Panc1 (cell line): ENCODE measurements at regions not wholly inside any gene's neighbourhood (a gene's known extent, or its start where the extent isn't known, plus 50 kb on each side); places are given as distances from the start of the nearest gene placed in this dataset.

Experiments used
- ATAC-seq: fragments of 200-7000 bp; cut with Tn5 transposase; 2 replicates; pipeline ENCODE4 v1.9.1; 2020; ENCODE audit warnings: mild to moderate bottlenecking, moderate library complexity
- BruUV-seq: library from RNA; stranded (reverse); fragments of 400-500 nt; replicated peaks from 2 replicates; lab custom pipeline; 2021; lab: Mats Ljungman, UMichigan
- CTCF ChIA-PET: fragments of 300-600 bp; sonication (Branson Sonifier 250); formaldehyde crosslinking; loops from one replicate; lab custom pipeline; 2022; ENCODE audit warnings: antibody characterized with exemption; lab: Charles Lee
- POLR2A ChIA-PET: fragments of 300-600 bp; sonication (Branson Sonifier 250); formaldehyde crosslinking; loops from one replicate; lab custom pipeline; 2022; ENCODE audit warnings: antibody characterized with exemption; lab: Charles Lee
- DNase-seq: peaks from one replicate; pipeline ENCODE4 v3.0.0-alpha.2; 2010; ENCODE audit warnings: low read depth, low spot score
- H3K27ac ChIP-seq: 2 replicates; pipeline ENCODE4 v1.5.1; 2011; ENCODE audit warnings: mild to moderate bottlenecking, low read length, inconsistent platforms
- H3K27me3 ChIP-seq: fragments of 200-500 bp; sonication (Bioruptor generic); 2 replicates; pipeline ENCODE4 v1.6.0; 2014; ENCODE audit warnings: low read length, inconsistent platforms; ENCODE audit not compliant: control insufficient read depth, insufficient read depth
- H3K36me3 ChIP-seq: fragments of 200-500 bp; sonication (Bioruptor generic); 2 replicates; pipeline ENCODE4 v1.5.1; 2014; ENCODE audit warnings: inconsistent platforms, mild to moderate bottlenecking, low read length, moderate library complexity; ENCODE audit not compliant: control insufficient read depth, insufficient read depth
- H3K4me1 ChIP-seq: 2 replicates; pipeline ENCODE4 v1.5.1; 2011; ENCODE audit warnings: inconsistent platforms, mild to moderate bottlenecking, low read length, moderate library complexity; ENCODE audit not compliant: control insufficient read depth, insufficient read depth
- H3K4me3 ChIP-seq, 2 experiments: 2 replicates each; pipeline ENCODE4 v1.5.1; 2011 to 2012; ENCODE audit warnings: low read depth in 2 of 2, low read length in 2 of 2, mild to moderate bottlenecking in 2 of 2, inconsistent platforms in 1 of 2, moderate library complexity in 1 of 2
- H3K9me3 ChIP-seq: fragments of 200-500 bp; sonication (Bioruptor generic); 2 replicates; pipeline ENCODE4 v1.5.1; 2014; ENCODE audit warnings: low read depth, mild to moderate bottlenecking, inconsistent platforms, low read length, moderate library complexity; ENCODE audit not compliant: control insufficient read depth, insufficient read depth
- POLR2AphosphoS5 ChIP-seq: IDR thresholded peaks from 2 replicates; pipeline ENCODE4 v1.6.1; 2012; ENCODE audit warnings: mild to moderate bottlenecking, low read depth, low read length, moderate library complexity
- SIN3A ChIP-seq: IDR thresholded peaks from 2 replicates; pipeline ENCODE4 v1.6.1; 2012; ENCODE audit warnings: low read depth, mild to moderate bottlenecking, low read length, moderate library complexity, borderline replicate concordance; ENCODE audit not compliant: insufficient read depth
- TCF7L2 ChIP-seq: IDR thresholded peaks from 2 replicates; pipeline ENCODE4 v1.6.1; 2011; ENCODE audit warnings: mild to moderate bottlenecking, low read depth, low read length, inconsistent platforms
- in situ Hi-C: cut with HindIII; loops from 2 replicates; pipeline ENCODE4 v1.10.0; 2016; ENCODE audit warnings: low sequenced_read_pairs, low pct_unique_long_range_greater_than_20kb
- intact Hi-C: fragments of 100-400 bp; cut with micrococcal nuclease; formaldehyde crosslinking; loops from one replicate; pipeline ENCODE4 v1.10.0; 2022; ENCODE audit not compliant: unreplicated experiment
- TF ChIP-seq, protein P1 (sequence below), 2 experiments: IDR thresholded peaks; 2 replicates each; pipeline ENCODE4 v1.6.1; 2011 to 2012; ENCODE audit warnings: low read depth in 2 of 2, control low read depth in 1 of 2, low read length in 1 of 2, mild to moderate bottlenecking in 1 of 2, moderate library complexity in 1 of 2; ENCODE audit not compliant: insufficient read depth in 1 of 2
- TF ChIP-seq, protein P2 (sequence below): fragments of 450-650 bp; IDR thresholded peaks from 2 replicates; pipeline ENCODE4 v1.5.1; 2017; ENCODE audit warnings: mild to moderate bottlenecking

DNA sequence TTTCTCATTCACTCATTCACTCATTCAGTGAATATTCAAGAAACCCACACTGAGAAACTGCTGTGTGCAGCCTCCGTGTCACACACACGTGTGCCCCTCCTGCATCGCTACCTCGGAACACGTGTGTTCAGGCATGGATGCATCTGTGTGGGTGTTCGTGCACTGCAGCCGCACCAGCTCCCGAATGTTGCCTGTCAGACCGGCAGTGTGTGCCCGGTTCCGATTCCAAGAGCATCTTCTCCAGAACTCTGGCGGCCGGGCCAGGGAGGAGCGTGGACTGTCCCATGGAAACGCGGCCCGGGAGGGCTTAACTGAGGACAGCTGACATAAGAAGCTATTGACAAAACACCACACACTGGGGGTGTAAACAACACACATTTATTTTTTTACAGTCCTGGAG is 216.0 kb downstream of the DLL1 start:
- Histone ChIP-seq H3K27me3 (peaks cover 12% of the 10 kb centered on the region; the same call in 1 of the 2 replicates), H3K36me3 (no peaks in the 10 kb centered on the region), H3K9me3 (no peaks in the 10 kb centered on the region), H3K4me3 (no peak overlapping the region), H3K27ac (no peak overlapping the region), H3K4me1 (no peaks in the 10 kb centered on the region)
- DNase-seq (no peak), ATAC-seq (no peak)
- CTCF ChIA-PET: no interaction called here
- POLR2A ChIA-PET: no interaction called here
- TF ChIP-seq, protein P1, sequence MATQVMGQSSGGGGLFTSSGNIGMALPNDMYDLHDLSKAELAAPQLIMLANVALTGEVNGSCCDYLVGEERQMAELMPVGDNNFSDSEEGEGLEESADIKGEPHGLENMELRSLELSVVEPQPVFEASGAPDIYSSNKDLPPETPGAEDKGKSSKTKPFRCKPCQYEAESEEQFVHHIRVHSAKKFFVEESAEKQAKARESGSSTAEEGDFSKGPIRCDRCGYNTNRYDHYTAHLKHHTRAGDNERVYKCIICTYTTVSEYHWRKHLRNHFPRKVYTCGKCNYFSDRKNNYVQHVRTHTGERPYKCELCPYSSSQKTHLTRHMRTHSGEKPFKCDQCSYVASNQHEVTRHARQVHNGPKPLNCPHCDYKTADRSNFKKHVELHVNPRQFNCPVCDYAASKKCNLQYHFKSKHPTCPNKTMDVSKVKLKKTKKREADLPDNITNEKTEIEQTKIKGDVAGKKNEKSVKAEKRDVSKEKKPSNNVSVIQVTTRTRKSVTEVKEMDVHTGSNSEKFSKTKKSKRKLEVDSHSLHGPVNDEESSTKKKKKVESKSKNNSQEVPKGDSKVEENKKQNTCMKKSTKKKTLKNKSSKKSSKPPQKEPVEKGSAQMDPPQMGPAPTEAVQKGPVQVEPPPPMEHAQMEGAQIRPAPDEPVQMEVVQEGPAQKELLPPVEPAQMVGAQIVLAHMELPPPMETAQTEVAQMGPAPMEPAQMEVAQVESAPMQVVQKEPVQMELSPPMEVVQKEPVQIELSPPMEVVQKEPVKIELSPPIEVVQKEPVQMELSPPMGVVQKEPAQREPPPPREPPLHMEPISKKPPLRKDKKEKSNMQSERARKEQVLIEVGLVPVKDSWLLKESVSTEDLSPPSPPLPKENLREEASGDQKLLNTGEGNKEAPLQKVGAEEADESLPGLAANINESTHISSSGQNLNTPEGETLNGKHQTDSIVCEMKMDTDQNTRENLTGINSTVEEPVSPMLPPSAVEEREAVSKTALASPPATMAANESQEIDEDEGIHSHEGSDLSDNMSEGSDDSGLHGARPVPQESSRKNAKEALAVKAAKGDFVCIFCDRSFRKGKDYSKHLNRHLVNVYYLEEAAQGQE (IDR thresholded peaks at IDR 0.05; ENCODE audit: insufficient read depth in 1 of 2, low read depth in 2 of 2, low read length in 1 of 2): no peak
- TF ChIP-seq, protein P2, sequence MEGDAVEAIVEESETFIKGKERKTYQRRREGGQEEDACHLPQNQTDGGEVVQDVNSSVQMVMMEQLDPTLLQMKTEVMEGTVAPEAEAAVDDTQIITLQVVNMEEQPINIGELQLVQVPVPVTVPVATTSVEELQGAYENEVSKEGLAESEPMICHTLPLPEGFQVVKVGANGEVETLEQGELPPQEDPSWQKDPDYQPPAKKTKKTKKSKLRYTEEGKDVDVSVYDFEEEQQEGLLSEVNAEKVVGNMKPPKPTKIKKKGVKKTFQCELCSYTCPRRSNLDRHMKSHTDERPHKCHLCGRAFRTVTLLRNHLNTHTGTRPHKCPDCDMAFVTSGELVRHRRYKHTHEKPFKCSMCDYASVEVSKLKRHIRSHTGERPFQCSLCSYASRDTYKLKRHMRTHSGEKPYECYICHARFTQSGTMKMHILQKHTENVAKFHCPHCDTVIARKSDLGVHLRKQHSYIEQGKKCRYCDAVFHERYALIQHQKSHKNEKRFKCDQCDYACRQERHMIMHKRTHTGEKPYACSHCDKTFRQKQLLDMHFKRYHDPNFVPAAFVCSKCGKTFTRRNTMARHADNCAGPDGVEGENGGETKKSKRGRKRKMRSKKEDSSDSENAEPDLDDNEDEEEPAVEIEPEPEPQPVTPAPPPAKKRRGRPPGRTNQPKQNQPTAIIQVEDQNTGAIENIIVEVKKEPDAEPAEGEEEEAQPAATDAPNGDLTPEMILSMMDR: no peak
- intact Hi-C loops: no loop called here
- no TSS peak for BruUV-seq
- in situ Hi-C loops: no loop called here

DNA sequence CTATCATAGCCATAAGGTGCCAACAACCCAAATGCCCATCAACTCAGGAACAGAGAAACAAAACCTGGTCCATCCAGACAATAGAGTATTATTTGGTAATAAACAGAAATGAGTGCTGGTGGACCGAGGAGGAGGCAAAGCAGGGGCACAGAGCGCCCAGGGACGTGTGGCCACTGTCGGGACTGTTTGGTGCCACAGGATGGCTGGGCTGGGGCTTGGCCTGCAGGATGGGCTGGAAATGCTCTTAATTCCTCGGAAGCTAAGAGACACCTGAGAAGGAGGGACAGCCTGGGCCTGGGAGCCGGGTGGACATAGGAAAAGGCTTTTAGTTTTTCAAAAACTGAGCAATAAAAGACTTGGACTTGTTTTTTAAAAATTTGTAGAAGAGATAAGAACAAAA is 216.4 kb downstream of the DLL1 start:
- in situ Hi-C loops (no loop called here), intact Hi-C loops (no loop called here)
- ChIA-PET CTCF (no interaction called here), POLR2A (no interaction called here)
- H3K27ac ChIP-seq: no peak overlapping the region
- BruUV-seq: no TSS peak
- H3K4me3 ChIP-seq: no peak overlapping the region
- no peaks in the 10 kb centered on the region for H3K4me1 ChIP-seq
- H3K36me3 ChIP-seq: no peaks in the 10 kb centered on the region
- peaks cover 17% of the 10 kb centered on the region; the same call in 1 of the 2 replicates for H3K27me3 ChIP-seq
- TF ChIP-seq SIN3A (no peak), POLR2AphosphoS5 (no peak), TCF7L2 (no peak)
- TF ChIP-seq, protein P1 (IDR thresholded peaks at IDR 0.05; ENCODE audit: insufficient read depth in 1 of 2, low read depth in 2 of 2, low read length in 1 of 2): no peak
- TF ChIP-seq, protein P2: no peak
- DNase-seq (no peak), ATAC-seq (no peak)
- no peaks in the 10 kb centered on the region for H3K9me3 ChIP-seq
